ENCODE measurements at regions not wholly inside any gene's neighbourhood (a gene's known extent, or its start where the extent isn't known, plus 50 kb on each side); places are given as distances from the start of the nearest gene placed in this dataset.

- no peak overlapping the region for H3K4me3 ChIP-seq
- H3K36me3 ChIP-seq = no peaks in the 10 kb centered on the region
- no peaks in the 10 kb centered on the region for H3K9me3 ChIP-seq
- DNase-seq (ENCODE audit: low spot score) = no peak
- TF ChIP-seq CTCF (IDR thresholded peaks at IDR 0.05) (no peak), POLR2AphosphoS5 (IDR thresholded peaks at IDR 0.05) (no peak), POLR2A (IDR thresholded peaks at IDR 0.05) (no peak)
- H3K4me1 ChIP-seq (replicated peaks) = no peaks in the 10 kb centered on the region
- 87% methylated on average over 9 of the region's 9 CpGs for WGBS
- intact Hi-C loops (cut with DNase I) = no loop called here
- H3K27me3 ChIP-seq (replicated peaks; ENCODE audit: insufficient read depth) = no peaks in the 10 kb centered on the region
- no peak overlapping the region for H3K27ac ChIP-seq
Observed at GRCh38 chr17:83179811-83180210, 100.4 kb downstream of the METRNL start.

GRCh38 chr17:83180264-83180995, 101.0 kb downstream of the METRNL start:
- Histone ChIP-seq H3K36me3 (no peaks in the 10 kb centered on the region), H3K27me3 (replicated peaks; ENCODE audit: insufficient read depth) (no peaks in the 10 kb centered on the region), H3K9me3 (no peaks in the 10 kb centered on the region), H3K4me1 (replicated peaks) (no peaks in the 10 kb centered on the region), H3K27ac (no peak overlapping the region), H3K4me3 (no peak overlapping the region)
- no peak for DNase-seq (ENCODE audit: low spot score)
- WGBS = 97% methylated on average over 25 of the region's 25 CpGs
- intact Hi-C loops (cut with DNase I) = no loop called here
- TF ChIP-seq POLR2AphosphoS5 (IDR thresholded peaks at IDR 0.05) (no peak), POLR2A (IDR thresholded peaks at IDR 0.05) (no peak), CTCF (IDR thresholded peaks at IDR 0.05) (no peak)

GRCh38 chr17:83180996-83181481, 101.6 kb downstream of the METRNL start:
- Histone ChIP-seq H3K27me3 (replicated peaks; ENCODE audit: insufficient read depth) (no peaks in the 10 kb centered on the region), H3K4me1 (replicated peaks) (no peaks in the 10 kb centered on the region), H3K4me3 (no peak overlapping the region), H3K27ac (no peak overlapping the region), H3K9me3 (no peaks in the 10 kb centered on the region), H3K36me3 (no peaks in the 10 kb centered on the region)
- TF ChIP-seq POLR2AphosphoS5 (IDR thresholded peaks at IDR 0.05) (no peak), POLR2A (IDR thresholded peaks at IDR 0.05) (no peak), CTCF (IDR thresholded peaks at IDR 0.05) (no peak)
- no peak for DNase-seq (ENCODE audit: low spot score)
- intact Hi-C loops (cut with DNase I) = no loop called here
- 96% methylated on average over 2 of the region's 2 CpGs for WGBS

- intact Hi-C loops (cut with DNase I) = no loop called here
- no peak for DNase-seq (ENCODE audit: low spot score)
- H3K27ac ChIP-seq = no peak overlapping the region
Observed at GRCh38 chr17:83181991-83182619, 102.7 kb downstream of the METRNL start.

More at GRCh38 chr17:83181991-83182619, 102.7 kb downstream of the METRNL start:
- no peak overlapping the region for H3K4me3 ChIP-seq
- 86% methylated on average over 10 of the region's 13 CpGs for WGBS
- H3K27me3 ChIP-seq (replicated peaks; ENCODE audit: insufficient read depth) = no peaks in the 10 kb centered on the region
- H3K36me3 ChIP-seq = no peaks in the 10 kb centered on the region
- H3K9me3 ChIP-seq = no peaks in the 10 kb centered on the region
- no peak for TF ChIP-seq POLR2AphosphoS5 (IDR thresholded peaks at IDR 0.05)
- TF ChIP-seq CTCF (IDR thresholded peaks at IDR 0.05) = no peak
- TF ChIP-seq POLR2A (IDR thresholded peaks at IDR 0.05) = no peak
- no peaks in the 10 kb centered on the region for H3K4me1 ChIP-seq (replicated peaks)
